ENCODE measurements at regions not wholly inside any gene's neighbourhood (a gene's known extent, or its start where the extent isn't known, plus 50 kb on each side); places are given as distances from the start of the nearest gene placed in this dataset.

GRCh38 chr10:107859065-107859464 lies 694.6 kb upstream of the SORCS1 start:
- no peak for DNase-seq

GRCh38 chr10:107856047-107856315 lies 691.5 kb upstream of the SORCS1 start:
- DNase-seq, result no peak

- DNase-seq, result no peak
These were observed 691.0 kb upstream of the SORCS1 start for GRCh38 chr10:107855301-107856046.

- no peak for DNase-seq
These were observed 684.3 kb upstream of the SORCS1 start for GRCh38 chr10:107848726-107849360.

GRCh38 chr10:107847620-107848019 lies 683.1 kb upstream of the SORCS1 start:
- DNase-seq, result no peak

- peak; percentile 1 for DNase-seq
These were observed 670.2 kb upstream of the SORCS1 start for GRCh38 chr10:107834706-107835105.

- DNase-seq, result no peak
These were observed 667.3 kb upstream of the SORCS1 start for GRCh38 chr10:107831772-107832171.

GRCh38 chr10:107829161-107829560 lies 664.7 kb upstream of the SORCS1 start:
- no peak for DNase-seq

- DNase-seq, result no peak
These were observed 661.7 kb upstream of the SORCS1 start for GRCh38 chr10:107826171-107826570.

GRCh38 chr10:107814865-107815487 lies 650.5 kb upstream of the SORCS1 start:
- DNase-seq, result peak; percentile 63

GRCh38 chr10:107813451-107814162 lies 649.1 kb upstream of the SORCS1 start:
- DNase-seq, result no peak

- no peak for DNase-seq
These were observed 645.4 kb upstream of the SORCS1 start for GRCh38 chr10:107809889-107810288.

- DNase-seq, result no peak
These were observed 643.3 kb upstream of the SORCS1 start for GRCh38 chr10:107807836-107808235.

GRCh38 chr10:107806026-107806425 lies 641.5 kb upstream of the SORCS1 start:
- no peak for DNase-seq

- no peak for DNase-seq
These were observed 639.0 kb upstream of the SORCS1 start for GRCh38 chr10:107803546-107803945.

- DNase-seq, result no peak
These were observed 635.6 kb upstream of the SORCS1 start for GRCh38 chr10:107800061-107800460.

- no peak for DNase-seq
These were observed 625.8 kb upstream of the SORCS1 start for GRCh38 chr10:107790271-107790670.

- DNase-seq, result no peak
These were observed 606.6 kb upstream of the SORCS1 start for GRCh38 chr10:107771066-107771465.

GRCh38 chr10:107767185-107767584 lies 602.7 kb upstream of the SORCS1 start:
- no peak for DNase-seq

- no peak for DNase-seq
These were observed 590.3 kb upstream of the SORCS1 start for GRCh38 chr10:107754814-107755213.

GRCh38 chr10:107749235-107749634 lies 584.7 kb upstream of the SORCS1 start:
- no peak for DNase-seq

GRCh38 chr10:107747851-107748250 lies 583.3 kb upstream of the SORCS1 start:
- DNase-seq, result no peak

- no peak for DNase-seq
These were observed 577.5 kb upstream of the SORCS1 start for GRCh38 chr10:107741971-107742370.
